Vagina (tissue), 2 donors: ENCODE measurements at regions not wholly inside any gene's neighbourhood (a gene's known extent, or its start where the extent isn't known, plus 50 kb on each side); places are given as distances from the start of the nearest gene placed in this dataset.

Experiments used
- DNase-seq, 2 donors: peaks; one replicate each; pipeline ENCODE4 v3.0.0-alpha.2; 2017; ENCODE audit errors: extremely low spot score in 2 of 2
- H3K27ac ChIP-seq: fragments of 200-600 bp; sonication (generic); one replicate; pipeline ENCODE4 v1.5.1; 2019
- H3K27me3 ChIP-seq: fragments of 200-600 bp; sonication (generic); one replicate; pipeline ENCODE4 v1.5.1; 2019
- H3K36me3 ChIP-seq, 2 donors: fragments of 200-600 bp; sonication (generic); one replicate each; pipeline ENCODE4 v1.5.1; 2017 to 2019
- H3K4me1 ChIP-seq: fragments of 200-600 bp; sonication (generic); one replicate; pipeline ENCODE4 v1.5.1; 2019
- H3K4me3 ChIP-seq, 2 donors: fragments of 200-600 bp; sonication (generic); 1 replicate in 1 of 2; 2 replicates in 1 of 2; pipeline ENCODE4 v1.5.1; 2016 to 2019
- H3K9me3 ChIP-seq: fragments of 200-600 bp; sonication (generic); one replicate; pipeline ENCODE4 v1.5.1; 2019
- CTCF ChIP-seq, 3 experiments: fragments of 450-650 bp in 2 of 3; fragments of 200-600 bp in 1 of 3; sonication (generic) in 1 of 3; IDR thresholded peaks; one replicate each; pipeline ENCODE4 v1.5.1; 2017 to 2019; ENCODE audit warnings: antibody characterized with exemption in 3 of 3, mild to moderate bottlenecking in 2 of 3, moderate library complexity in 2 of 3
- POLR2A ChIP-seq, 2 donors: fragments of 450-650 bp; IDR thresholded peaks; one replicate each; pipeline ENCODE4 v1.6.1; 2017; ENCODE audit warnings: antibody characterized with exemption in 2 of 2, mild to moderate bottlenecking in 2 of 2, moderate library complexity in 2 of 2
- POLR2AphosphoS5 ChIP-seq, 2 donors: sonication (generic); formaldehyde crosslinking; IDR thresholded peaks; one replicate each; pipeline ENCODE4 v1.9.0; 2017; ENCODE audit warnings: antibody characterized with exemption in 2 of 2, mild to moderate bottlenecking in 2 of 2, low read depth in 1 of 2; ENCODE audit not compliant: insufficient read depth in 1 of 2
- intact Hi-C: fragments of 100-400 bp; cut with DNase I; formaldehyde crosslinking; loops from one replicate; pipeline ENCODE4 v1.15.1; 2023

- Histone ChIP-seq H3K9me3 (no peaks in the 10 kb centered on the region), H3K36me3 (no peaks in the 10 kb centered on the region), H3K27me3 (no peaks in the 10 kb centered on the region), H3K27ac (no peak overlapping the region), H3K4me3 (no peak overlapping the region), H3K4me1 (no peaks in the 10 kb centered on the region)
- intact Hi-C loops: no loop called here
- no peak for DNase-seq
- TF ChIP-seq POLR2A (IDR thresholded peaks at IDR 0.05) (no peak), CTCF (IDR thresholded peaks at IDR 0.05) (no peak)
These were observed 1020.2 kb downstream of the TTLL7 start for GRCh38 chr1:82978461-82979324.

- intact Hi-C loops: no loop called here
These were observed 1025.9 kb downstream of the TTLL7 start for GRCh38 chr1:82972841-82973553.

GRCh38 chr1:82969340-82969739 is 1029.6 kb downstream of the TTLL7 start:
- DNase-seq: no peak
- intact Hi-C loops: no loop called here
- H3K9me3 ChIP-seq: no peaks in the 10 kb centered on the region
- H3K4me3 ChIP-seq: no peak overlapping the region
- no peak overlapping the region for H3K27ac ChIP-seq
- H3K27me3 ChIP-seq: no peaks in the 10 kb centered on the region
- H3K4me1 ChIP-seq: no peaks in the 10 kb centered on the region
- TF ChIP-seq POLR2AphosphoS5 (IDR thresholded peaks at IDR 0.05; ENCODE audit: insufficient read depth in 1 of 2, low read depth in 1 of 2) (no peak), POLR2A (IDR thresholded peaks at IDR 0.05) (no peak), CTCF (IDR thresholded peaks at IDR 0.05) (no peak)
- no peaks in the 10 kb centered on the region for H3K36me3 ChIP-seq

More at GRCh38 chr1:82972841-82973553, 1025.9 kb downstream of the TTLL7 start:
- Histone ChIP-seq H3K9me3 (no peaks in the 10 kb centered on the region), H3K27ac (no peak overlapping the region), H3K27me3 (no peaks in the 10 kb centered on the region), H3K36me3 (no peaks in the 10 kb centered on the region), H3K4me1 (no peaks in the 10 kb centered on the region), H3K4me3 (no peak overlapping the region)
- no peak for DNase-seq
- no peak for TF ChIP-seq POLR2A (IDR thresholded peaks at IDR 0.05)
- TF ChIP-seq CTCF (IDR thresholded peaks at IDR 0.05): no peak
- TF ChIP-seq POLR2AphosphoS5 (IDR thresholded peaks at IDR 0.05; ENCODE audit: insufficient read depth in 1 of 2, low read depth in 1 of 2): no peak

- Histone ChIP-seq H3K9me3 (no peaks in the 10 kb centered on the region), H3K27ac (no peak overlapping the region), H3K27me3 (no peaks in the 10 kb centered on the region), H3K36me3 (no peaks in the 10 kb centered on the region), H3K4me3 (no peak overlapping the region), H3K4me1 (no peaks in the 10 kb centered on the region)
- intact Hi-C loops: no loop called here
- TF ChIP-seq CTCF (IDR thresholded peaks at IDR 0.05) (no peak), POLR2AphosphoS5 (IDR thresholded peaks at IDR 0.05; ENCODE audit: insufficient read depth in 1 of 2, low read depth in 1 of 2) (no peak), POLR2A (IDR thresholded peaks at IDR 0.05) (no peak)
- no peak for DNase-seq
These were observed 1036.3 kb downstream of the TTLL7 start for GRCh38 chr1:82962658-82963057.
